GM21825 (cell line): ENCODE measurements at regions not wholly inside any gene's neighbourhood (a gene's known extent, or its start where the extent isn't known, plus 50 kb on each side); places are given as distances from the start of the nearest gene placed in this dataset.
A peak's percentile ranks its signal among the peaks of the same experiment; 100 is the strongest.

Experiments
- ATAC-seq: cut with Tn5 transposase; IDR thresholded peaks from one replicate; pipeline ENCODE4 v1.9.1; 2021; ENCODE audit warnings: mild to moderate bottlenecking, moderate library complexity; ENCODE audit not compliant: unreplicated experiment

DNA sequence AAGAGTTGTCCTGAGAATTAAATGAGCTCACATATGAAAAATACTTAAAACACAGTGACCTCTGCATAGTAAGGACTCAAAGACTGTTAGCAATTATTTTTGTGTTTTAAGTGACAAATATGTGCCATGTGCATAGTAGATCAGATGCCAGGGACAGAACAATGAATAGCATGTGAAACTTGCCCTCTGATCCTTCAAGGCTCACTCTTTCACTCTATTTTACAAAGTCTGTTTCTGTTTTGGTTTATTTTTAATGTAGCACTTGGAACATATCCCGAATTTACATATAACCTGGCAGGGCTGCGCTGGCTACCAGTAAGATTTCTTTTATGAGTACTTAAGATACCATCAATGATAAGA is 135.5 kb upstream of the TNFAIP3 start:
- ATAC-seq = no peak

- ATAC-seq = no peak
Observed at GRCh38 chr6:137731960-137732616, 135.0 kb upstream of the TNFAIP3 start.

DNA sequence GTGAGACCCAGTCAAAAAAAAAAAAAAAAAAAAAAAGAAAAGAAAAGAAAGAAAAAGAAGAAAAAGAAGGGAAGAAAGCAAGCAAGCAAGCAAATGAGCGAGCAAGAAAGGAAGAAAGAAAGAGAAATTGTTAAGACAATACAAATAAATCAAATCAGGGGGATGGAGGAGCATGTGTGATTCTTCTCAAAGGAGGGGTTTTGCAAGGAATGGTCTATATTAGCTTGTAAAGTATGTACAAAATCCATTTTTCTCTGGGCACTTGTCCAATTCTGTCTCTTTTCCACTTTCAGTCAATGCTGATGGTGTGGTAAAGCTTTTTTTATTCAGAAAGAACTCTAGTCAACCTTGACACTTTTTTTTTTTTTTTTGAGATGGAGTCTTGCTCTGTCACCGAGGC is 133.7 kb upstream of the TNFAIP3 start:
- ATAC-seq = no peak

DNA sequence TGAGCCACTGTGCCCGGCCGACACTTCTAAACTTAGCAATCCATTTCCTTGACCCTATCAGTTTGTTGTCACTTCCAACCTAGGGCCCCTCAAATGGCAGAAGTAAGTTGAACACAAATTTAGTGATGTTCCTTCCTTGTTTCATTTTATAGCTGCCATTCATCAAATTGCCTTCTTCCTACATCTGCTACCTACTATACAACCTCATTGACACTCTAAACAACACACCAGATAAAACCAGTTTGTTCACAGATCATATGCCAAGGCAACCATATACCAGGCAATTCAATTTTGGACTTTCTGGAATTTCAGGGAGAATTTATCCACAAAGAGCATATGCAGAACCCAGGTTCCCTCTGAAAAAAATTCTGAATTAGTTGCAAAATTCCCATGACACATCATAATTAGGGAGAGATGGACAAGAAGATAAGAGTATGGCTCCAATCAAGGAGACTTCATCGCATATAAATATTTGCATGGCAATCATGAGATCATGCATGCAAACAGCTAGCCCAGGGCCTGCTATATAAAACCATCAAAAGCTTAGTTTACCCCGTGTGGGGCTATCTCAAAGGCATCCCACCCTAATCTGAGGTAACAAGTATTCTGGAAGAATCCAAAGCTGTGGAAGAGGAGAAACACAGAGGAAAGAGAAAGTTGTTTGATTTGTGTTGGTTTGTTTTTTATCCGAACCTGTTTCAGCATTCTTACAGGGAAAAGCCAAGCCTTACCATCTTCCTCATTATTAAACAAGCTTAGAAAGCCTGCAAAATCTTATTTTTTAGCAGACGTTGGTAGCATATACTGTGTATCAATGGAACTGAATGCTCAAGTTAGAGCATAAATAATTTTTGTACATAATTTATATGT is 132.8 kb upstream of the TNFAIP3 start:
- ATAC-seq = no peak

DNA sequence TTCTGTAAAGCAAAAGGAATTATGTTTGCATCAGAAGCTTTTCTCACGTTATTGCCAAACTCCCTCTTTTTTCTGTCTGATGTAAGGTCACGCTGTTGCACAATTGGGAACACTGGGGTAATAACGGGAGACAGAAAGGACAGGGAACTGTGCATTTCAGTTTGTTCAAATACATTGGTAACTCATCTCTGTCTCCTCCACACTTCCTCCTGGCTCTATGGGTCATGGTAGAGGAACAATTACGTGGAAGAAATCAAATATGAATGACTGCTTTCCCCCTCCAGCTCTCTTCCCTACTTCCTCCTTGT is 132.2 kb upstream of the TNFAIP3 start:
- ATAC-seq = no peak

DNA sequence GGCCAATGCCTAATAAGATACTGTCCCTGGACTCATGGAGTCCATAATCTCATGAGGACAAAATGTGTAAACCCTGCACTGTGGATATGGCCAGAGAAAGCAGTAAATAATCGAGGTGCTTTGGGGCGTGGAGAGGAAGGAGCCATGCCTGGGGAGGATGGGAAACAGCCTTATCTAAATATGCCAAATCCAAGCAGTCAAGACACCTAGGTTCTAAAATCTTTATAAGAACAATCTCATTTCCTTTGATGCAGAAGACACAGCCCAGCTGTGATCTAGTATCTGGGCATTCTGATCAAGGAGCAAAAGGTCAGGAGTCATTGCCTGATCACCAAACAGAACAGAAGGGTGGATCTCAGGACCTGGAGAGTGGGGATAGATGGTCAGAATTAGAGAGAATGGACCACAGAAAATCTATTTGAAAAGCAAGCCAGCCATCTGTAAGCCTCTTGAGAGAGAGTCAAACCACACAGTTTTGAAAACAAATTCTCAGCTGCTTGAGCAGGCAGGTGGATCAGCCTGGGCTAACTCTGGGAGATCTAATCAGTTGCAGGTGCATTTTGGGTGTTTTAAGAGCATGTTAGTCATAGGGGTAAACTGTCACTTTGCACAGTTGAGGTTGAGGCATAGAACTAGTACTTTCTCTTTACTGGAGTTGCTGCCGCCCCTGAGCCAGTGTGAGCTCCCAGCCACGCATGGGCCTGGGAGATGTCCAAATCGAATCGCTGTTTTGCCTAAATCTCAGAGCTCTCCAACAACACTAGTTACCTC is 130.8 kb upstream of the TNFAIP3 start:
- ATAC-seq = peak; percentile 80

DNA sequence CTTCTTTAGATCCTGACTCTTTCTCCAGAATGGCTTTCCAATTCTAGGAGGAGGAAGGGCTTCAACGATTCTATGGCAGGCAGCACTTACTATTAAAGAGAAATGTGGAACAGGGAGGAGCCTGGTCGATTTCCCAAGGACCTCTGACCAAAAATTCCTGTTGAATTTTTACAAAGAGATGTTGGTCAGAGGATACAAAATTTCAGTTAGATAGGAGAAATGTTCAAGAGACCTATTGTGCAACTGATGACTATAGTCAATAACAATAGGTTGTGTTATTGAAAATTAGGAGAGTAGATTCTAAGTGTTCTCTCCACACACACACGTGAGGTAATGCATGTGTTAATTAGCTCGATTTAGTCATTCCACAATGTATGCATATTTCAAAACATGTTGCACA is 130.1 kb upstream of the TNFAIP3 start:
- no peak for ATAC-seq

DNA sequence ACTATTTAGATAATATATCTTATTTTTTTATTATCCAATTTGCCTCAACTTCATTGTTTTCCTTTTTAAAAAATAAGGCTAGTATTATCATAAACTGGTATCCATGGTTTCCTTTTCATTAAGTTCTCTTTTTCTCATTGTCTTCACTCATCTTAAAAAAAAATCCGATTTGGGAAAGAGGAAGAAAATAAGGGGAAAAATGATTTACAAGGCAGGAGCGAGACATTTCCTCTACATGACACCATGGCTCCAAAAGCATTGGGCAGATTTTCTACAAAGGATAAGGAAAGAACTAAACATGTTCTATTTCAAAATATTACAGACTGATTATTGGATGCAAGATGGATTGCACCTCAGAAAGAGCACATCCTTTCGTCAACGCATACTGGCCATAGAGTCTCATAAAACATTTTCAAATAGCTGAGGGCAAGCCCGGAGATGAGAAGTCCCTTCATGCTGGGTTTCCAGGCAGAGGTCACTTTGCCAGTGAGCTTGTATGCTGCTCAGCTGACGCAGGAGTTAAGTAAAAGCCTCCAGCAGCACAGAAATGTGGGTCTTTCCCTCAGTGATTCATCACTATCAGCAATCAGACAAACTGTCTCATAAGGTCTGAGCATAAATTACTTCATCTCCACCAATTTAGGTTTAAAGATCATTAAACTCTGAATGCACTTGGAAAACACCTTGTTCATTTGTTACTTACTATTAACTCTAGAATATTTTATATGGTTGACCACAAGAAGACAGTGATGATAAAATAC is 129.0 kb upstream of the TNFAIP3 start:
- no peak for ATAC-seq

GRCh38 chr6:137738931-137739504 is 128.0 kb upstream of the TNFAIP3 start:
- ATAC-seq = no peak

- ATAC-seq = no peak
Observed at GRCh38 chr6:137739544-137739943, 127.5 kb upstream of the TNFAIP3 start.

DNA sequence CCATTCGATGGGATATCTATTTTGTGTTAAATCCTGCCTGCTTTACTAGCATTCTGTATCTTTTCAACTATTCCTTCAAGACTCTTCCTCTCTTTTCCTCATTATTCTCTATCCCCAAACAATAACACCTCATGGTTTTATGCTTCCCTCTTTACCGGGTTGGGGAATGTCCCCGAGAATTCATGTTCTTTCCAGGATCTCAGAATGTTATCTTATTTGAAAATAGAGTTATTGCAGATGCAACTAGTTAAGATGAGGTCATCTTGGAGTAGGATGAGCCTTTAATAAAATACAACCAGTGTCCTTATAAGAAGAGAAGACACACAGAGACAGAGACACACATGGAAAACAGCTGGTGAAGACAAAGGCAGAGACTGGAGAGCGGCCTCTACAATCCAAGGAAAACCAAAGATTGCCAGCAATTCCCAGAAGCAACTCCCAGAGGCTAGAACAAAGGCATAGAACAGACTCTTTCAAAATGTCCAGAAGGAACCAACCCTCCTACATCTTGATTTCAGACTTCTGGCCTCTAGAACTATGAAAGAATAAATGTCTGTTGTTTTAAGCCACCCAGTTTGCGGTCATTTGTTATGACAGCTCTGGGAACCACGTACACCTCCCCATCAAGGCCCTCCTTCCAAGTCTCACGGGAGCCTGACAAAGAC is 126.8 kb upstream of the TNFAIP3 start:
- ATAC-seq = no peak

- no peak for ATAC-seq
Observed at GRCh38 chr6:137740967-137741761, 125.9 kb upstream of the TNFAIP3 start.

DNA sequence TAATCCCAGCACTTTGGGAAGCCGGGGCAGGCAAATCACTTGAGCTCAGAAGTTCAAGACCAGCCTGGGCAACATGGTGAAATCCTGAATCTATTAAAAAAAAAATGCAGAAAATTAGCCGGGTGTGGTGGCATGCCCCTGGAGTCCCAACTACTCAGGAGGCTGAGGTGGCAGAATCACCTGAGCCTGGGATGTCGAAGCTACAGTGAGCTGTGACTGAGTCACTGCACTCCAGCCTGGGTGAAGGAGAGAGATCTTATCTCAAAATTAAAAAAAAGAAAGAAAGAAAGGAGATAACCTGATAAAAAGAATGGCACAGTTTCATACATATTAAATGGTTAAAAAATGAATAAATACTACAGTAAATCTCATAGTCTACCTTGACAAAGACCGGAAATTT is 123.6 kb upstream of the TNFAIP3 start:
- ATAC-seq = no peak

GRCh38 chr6:137744877-137745276 is 122.2 kb upstream of the TNFAIP3 start:
- ATAC-seq = peak; percentile 72

DNA sequence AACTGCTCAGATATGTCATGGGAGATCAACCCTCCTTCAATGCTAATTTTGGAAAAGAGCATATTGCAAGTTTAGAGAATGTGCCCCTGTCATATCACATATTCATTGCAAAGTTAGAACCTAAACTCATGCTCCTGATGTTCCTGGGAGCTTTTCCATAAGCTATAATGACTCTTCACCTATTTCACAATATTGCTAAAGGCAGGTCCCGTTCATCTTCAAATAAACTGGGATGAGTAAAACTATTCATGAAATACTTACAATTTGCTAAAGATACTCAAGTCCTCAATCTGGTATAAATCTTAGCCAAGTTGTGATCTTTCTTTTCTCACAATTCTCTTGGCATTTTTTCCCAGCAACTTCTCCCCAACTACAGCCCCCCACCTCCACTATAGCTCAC is 121.7 kb upstream of the TNFAIP3 start:
- no peak for ATAC-seq

GRCh38 chr6:137746264-137746663 is 120.8 kb upstream of the TNFAIP3 start:
- ATAC-seq = no peak

DNA sequence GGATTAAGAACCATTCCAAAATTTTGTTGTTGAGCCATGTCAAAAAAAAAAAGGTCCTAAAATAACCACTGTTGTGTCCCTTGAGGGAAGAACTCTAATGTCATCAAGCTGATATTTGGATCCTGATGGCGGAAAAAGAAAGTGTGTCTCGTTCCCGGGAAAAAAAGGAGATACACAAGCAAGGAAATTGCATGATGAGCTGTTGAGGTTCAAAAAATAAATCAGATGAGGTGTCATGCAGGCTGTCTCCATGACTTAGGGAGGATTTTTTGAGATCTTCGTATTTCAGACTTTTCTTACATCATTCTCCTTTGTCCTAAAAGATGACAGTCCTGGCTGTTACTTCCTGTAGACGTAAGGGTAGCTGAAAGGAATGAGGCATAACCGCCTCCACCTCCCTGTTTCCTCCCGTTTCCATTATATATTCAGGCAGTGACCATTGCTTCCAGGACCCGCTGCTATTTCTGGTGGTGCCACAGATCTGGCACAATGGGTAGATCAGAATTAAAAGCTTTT is 117.3 kb upstream of the TNFAIP3 start:
- no peak for ATAC-seq

DNA sequence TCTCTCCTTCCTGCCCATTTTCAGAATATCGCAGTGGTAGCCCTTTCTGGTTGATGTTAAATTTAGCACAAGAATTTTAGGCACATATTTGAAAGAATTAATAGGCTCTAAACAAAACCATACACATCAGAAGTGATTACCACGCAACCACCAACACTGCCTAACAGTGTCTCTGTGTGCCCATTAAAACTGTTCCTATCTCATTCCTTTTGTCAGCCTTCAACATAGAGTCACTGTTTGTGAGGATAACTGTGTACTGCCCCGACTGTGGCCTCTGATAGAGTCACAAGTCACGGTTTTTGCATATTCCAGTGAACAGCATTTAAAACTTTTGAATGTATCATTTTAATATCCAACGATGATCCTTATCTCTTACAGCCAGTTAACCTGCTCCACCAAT is 116.8 kb upstream of the TNFAIP3 start:
- no peak for ATAC-seq
